Left ventricle myocardium superior (tissue), 1 donor: ENCODE measurements at regions not wholly inside any gene's neighbourhood (a gene's known extent, or its start where the extent isn't known, plus 50 kb on each side); places are given as distances from the start of the nearest gene placed in this dataset.
"Not testable (repeated sequence)": the region's sequence is repeated elsewhere in the genome, so short reads cannot be mapped to it uniquely, and the experiment has no call there.

ENCODE experiments used
- ATAC-seq: fragments of 200-7000 bp; cut with Tn5 transposase; one replicate; pipeline ENCODE4 v1.9.1; 2020; ENCODE audit warnings: mild to moderate bottlenecking, moderate library complexity
- DNase-seq: peaks from one replicate; pipeline ENCODE4 v3.0.0-alpha.2; 2020
- intact Hi-C: fragments of 100-400 bp; cut with micrococcal nuclease; formaldehyde crosslinking; loops from one replicate; pipeline ENCODE4 v1.11.0; 2022
- donor health status: DM: no; HTN: yes; CAD: no; lungs with severe emphysema.

DNA sequence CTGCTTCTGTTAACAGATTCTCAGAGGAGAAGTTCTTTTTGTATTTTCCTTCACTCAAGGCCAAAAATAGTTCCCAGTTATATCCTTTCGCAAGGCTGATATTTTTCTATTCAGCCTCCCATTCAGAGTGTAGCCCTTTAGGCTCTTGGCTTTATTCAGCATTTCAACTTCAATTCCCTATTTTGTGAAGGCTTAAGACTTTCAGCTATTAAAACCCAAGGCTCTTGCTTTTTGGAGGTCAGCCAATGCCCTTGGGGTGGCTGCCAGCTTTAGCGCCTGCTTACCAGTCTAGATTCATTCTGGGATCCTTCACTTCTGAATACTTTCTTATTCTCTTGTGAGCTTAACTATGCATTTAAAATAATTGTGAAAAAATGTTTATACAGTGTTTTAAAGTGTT is 57.3 kb upstream of the ADGRA3 start:
- intact Hi-C loops = no loop called here
- DNase-seq (peak; percentile 76), ATAC-seq (peak; percentile 48)

GRCh38 chr4:22573641-22574040 is 57.8 kb upstream of the ADGRA3 start:
- ATAC-seq (no peak), DNase-seq (no peak)
- intact Hi-C loops = no loop called here

- intact Hi-C loops = no loop called here
- DNase-seq = no peak
- ATAC-seq = no peak
These were observed 58.6 kb upstream of the ADGRA3 start for GRCh38 chr4:22574424-22574823.

DNA sequence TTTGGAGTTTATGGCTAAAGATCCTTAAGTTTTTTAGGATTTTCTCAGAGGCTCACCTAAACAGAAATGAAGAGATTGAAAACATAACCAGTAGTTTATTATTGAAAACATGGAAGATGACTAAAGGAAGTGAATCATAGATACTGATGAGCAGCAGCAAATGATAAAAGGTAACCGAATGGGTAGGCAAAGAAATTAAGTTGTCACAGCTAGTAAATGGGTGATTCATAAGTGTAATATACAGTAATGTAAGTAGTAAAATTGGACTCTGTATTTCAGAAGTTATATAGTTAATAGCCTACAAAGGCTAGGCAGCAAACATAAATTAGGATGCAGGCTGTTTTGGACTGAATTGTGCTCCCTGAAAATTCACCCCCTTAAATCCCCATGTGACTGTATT is 59.0 kb upstream of the ADGRA3 start:
- ATAC-seq = no peak
- no peak for DNase-seq
- intact Hi-C loops = no loop called here

DNA sequence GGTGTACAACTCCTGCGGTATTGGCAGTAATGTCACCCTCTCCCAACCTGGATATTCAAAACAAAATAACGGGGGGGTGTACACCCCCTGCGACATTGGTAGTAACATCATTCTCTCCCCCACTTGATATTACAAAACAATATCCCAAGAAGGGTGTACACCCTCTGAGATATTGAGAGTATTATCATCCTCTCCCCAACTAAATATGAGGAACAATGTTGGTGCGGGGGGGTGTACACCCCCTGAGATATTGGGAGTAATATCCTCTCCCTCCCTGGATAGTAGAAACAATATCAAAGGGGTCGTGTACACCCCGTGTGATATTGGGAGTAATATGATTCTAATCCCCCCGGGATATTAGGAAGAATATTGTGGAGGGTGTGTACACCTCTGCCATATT is 71.4 kb upstream of the ADGRA3 start:
- ATAC-seq = no peak
- no peak for DNase-seq
- intact Hi-C loops = no loop called here

GRCh38 chr4:22593933-22594332 is 78.1 kb upstream of the ADGRA3 start:
- intact Hi-C loops = no loop called here
- DNase-seq (no peak), ATAC-seq (no peak)

- ATAC-seq (no peak), DNase-seq (no peak)
- intact Hi-C loops = no loop called here
These were observed 79.8 kb upstream of the ADGRA3 start for GRCh38 chr4:22595684-22596083.

DNA sequence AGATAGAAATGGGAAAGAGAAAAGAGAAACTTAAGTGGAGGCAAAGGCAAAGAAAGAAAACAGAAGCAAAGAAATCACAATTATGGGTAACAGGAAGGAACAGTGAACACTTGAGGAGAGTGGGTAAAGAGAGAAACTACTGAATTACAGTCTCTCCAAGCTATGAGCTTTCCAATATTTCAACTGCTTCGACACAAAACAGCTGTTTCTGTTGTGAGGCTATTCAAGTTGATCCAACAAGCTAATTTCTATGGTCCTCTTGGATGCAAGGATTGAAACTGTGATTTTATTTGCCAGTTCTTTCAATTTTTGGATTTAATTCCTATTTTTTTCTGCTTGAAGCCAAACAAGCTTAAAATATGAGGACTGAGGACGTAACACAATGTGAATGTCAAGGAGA is 80.5 kb upstream of the ADGRA3 start:
- intact Hi-C loops = no loop called here
- DNase-seq (no peak), ATAC-seq (peak; percentile 74)

DNA sequence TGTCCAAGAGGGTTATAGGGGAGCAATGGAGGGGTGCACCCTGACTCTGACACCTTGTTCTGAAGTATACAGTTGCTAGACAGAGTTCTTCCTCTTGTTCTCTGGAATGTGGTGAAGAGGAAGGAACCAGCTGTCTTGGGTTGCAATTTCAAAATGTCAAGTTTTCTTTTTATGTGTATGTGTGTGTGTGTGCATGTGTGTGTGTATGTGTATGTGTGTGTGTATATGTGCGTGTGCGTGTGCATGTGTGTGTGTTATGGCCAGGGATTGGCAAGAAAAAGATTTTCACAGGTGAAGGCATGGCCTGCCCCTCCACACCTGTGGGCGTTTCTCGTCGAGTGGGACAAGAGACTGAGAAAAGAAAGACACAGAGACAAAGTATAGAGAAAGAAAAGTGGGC is 81.6 kb upstream of the ADGRA3 start:
- DNase-seq = no peak
- peak; percentile 13 for ATAC-seq
- intact Hi-C loops = no loop called here

GRCh38 chr4:22598113-22599047 is 82.5 kb upstream of the ADGRA3 start:
- ATAC-seq, intact Hi-C loops, DNase-seq: not testable (repeated sequence)

DNA sequence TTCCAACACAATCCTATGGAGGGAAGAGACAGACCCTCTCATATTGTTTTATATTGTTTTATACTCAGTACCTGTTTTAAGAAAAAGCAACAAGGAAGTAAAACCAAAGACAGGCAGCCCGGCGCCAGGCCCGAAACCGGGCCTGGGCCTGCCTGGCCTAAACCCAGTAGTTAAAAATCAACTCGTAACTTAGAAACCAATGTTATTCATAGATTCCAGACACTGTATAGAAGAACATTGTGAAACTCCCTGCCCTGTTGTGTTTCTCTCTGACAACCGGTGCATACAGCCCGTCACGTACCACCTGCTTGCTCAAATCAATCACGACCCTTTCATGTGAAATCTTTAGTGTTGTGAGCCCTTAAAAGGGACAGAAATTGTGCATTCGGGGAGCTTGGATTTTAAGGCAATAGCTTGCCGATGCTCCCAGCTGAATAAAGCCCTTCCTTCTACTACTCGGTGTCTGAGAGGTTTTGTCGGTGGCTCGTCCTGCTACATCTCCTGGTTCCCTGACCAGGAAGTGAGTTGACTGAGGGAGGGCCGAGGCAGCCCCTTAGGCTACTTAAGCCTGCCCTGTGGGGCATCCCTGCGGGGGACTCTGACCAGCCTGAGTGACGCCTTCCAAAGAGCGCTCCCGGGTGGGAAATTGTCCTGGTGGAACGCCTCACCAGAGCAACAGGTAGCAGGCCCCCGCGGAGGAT is 83.5 kb upstream of the ADGRA3 start:
- DNase-seq, intact Hi-C loops, ATAC-seq: not testable (repeated sequence)

DNA sequence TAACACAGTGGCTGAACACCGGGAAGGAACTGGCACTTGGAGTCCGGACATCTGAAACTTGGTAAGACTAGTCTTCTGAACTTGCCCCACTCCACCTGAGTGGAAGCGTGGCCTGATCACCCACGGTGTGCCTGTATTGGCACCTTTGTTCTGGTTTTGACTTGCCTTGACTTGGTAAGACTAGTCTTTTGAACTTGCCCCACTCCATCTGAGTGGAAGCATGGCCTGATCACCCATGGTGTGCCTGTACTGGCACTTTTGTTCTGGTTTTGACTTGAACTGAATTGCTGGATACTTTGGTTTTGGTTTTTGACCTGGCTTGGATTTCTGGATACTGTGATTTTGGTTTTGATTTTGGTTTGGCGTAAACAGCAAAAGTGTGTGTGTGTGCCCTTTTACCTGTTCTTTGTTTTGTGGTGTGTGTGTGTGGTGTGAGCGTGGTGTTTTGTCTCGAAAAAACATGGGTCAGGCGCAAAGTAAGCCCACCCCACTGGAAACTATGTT is 84.1 kb upstream of the ADGRA3 start:
- DNase-seq, ATAC-seq, intact Hi-C loops: not testable (repeated sequence)

DNA sequence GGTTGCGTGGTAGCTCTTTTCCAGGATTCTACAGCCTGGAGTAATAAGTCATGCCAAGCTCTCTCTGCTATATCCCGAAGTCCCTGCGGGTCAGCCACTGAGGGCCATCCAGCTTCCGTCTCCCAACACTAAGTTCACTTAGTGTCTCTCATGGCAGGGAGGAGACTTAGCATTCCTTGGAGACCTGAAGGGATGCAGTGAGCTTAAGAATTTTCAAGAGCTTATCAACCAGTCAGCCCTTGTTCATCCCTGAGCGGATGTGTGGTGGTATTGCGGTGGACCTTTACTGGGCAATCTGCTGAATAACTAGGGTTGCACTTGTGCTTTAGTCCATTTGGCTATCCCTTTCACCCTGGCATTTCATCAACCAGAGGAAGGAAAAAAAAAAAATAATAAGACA is 85.8 kb upstream of the ADGRA3 start:
- ATAC-seq, intact Hi-C loops, DNase-seq: not testable (repeated sequence)

DNA sequence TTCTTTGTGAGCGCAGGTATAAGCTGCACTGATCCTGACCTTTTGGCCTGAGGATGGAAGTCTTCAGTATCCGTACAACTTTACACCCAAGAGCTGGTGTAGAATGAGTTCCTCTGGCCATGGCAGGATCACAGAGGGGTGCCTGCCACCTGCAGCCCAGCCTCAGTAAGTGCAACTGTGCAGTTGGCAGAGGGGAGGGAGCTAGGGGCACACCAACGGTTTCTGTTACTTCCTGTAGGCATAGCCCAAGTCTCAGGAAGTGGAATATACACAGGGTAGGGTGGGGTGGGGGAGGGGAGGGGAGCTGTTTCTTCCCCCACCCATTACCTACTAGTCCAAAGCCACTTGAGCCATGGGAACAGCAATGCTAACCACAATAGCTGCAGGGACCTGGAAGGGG is 85.4 kb upstream of the GBA3 start:
- peak; percentile 53 for DNase-seq
- peak; percentile 98 for ATAC-seq
- intact Hi-C loops = loop anchor here (2.0 kb wide), 1 partner anchor 199 kb away; no protein-coding TSS in a partner anchor

- DNase-seq, intact Hi-C loops, ATAC-seq: not testable (repeated sequence)
These were observed 82.7 kb upstream of the GBA3 start for GRCh38 chr4:22609951-22610525.

DNA sequence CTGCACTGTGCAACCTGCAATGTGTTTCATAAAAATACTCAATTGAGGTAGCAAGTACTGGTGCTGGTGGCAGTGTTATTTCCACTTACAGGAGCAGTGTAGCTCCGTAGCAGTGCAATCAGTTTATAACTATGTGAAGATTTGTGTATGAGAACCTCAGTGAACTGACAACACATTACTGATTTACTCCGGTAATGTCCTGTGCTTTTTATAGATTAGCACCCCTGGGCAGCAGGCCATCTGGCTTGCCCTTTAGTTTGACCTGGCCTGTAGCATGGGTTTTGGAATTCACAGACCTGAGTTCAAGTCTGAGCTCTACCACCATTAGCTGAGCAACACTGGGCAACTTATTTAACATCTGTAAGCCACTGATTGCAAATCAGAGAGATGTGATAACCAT is 78.6 kb upstream of the GBA3 start:
- intact Hi-C loops = no loop called here
- DNase-seq = peak; percentile 29
- ATAC-seq = peak; percentile 32

DNA sequence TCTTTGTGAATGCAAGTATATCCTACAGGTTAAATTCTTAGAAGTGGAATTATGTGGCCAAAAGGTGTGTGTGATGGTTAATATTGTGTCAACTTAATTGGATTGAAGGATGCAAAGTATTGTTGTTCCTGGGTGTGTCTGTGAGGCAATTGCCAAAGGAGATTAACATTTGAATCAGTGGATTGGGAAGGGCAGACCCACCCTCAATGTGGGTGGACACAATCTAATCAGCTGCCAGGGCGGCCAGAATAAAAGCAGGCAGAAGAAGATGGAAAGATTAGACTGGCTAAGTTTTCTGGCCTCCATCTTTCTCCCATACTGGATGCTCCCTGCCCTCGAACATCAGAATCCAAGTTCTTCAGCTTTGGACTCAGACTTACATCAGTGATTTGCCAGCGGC is 76.2 kb upstream of the GBA3 start:
- intact Hi-C loops = no loop called here

GRCh38 chr4:22620144-22620543 is 72.6 kb upstream of the GBA3 start:
- ATAC-seq, intact Hi-C loops, DNase-seq: not testable (repeated sequence)

More for the DNA sequence above, 76.2 kb upstream of the GBA3 start:
- no peak for DNase-seq
- ATAC-seq = no peak

GRCh38 chr4:22621970-22622369 is 70.8 kb upstream of the GBA3 start:
- ATAC-seq, DNase-seq, intact Hi-C loops: not testable (repeated sequence)

DNA sequence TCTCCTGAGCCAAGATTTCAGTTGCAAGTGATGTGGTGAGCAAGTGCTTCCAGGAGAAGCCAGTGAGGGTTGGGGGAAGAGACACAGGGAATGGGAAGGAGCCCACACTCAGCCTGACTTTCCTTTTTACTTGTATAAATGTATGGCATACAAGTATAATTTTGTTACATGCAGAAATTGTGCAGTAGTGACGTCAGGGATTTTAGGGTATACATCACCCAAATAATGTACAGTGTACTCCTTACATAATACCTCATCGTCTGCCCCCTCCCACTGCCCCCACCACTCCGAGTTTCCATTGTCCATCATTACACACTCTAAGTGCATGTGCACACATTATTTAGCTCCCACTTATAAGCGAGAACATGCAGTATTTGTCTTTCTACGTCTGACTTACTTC is 68.7 kb upstream of the GBA3 start:
- intact Hi-C loops = not testable (repeated sequence)

More for the DNA sequence above, 68.7 kb upstream of the GBA3 start:
- not testable (repeated sequence) for ATAC-seq, DNase-seq
